Gastrocnemius medialis (tissue), 4 donors: ENCODE measurements at regions not wholly inside any gene's neighbourhood (a gene's known extent, or its start where the extent isn't known, plus 50 kb on each side); places are given as distances from the start of the nearest gene placed in this dataset.

Experiments
- ATAC-seq, 2 donors: fragments of 150-250 bp; one replicate each; pipeline ENCODE4 v1.9.1; 2016
- DNase-seq, 2 donors: peaks; one replicate each; pipeline ENCODE4 v3.0.0-alpha.2; 2019
- H3K27ac ChIP-seq, 4 donors: fragments of 200-600 bp; sonication (generic); 1 replicate in 1 of 4; 2 replicates in 3 of 4; pipeline ENCODE4 v1.5.1; 2016 to 2018; ENCODE audit warnings: mild to moderate bottlenecking in 2 of 4, moderate library complexity in 1 of 4
- H3K27me3 ChIP-seq, 3 donors: fragments of 200-600 bp; sonication (generic) in 2 of 3; 1 replicate in 1 of 3; 2 replicates in 2 of 3; pipeline versions ENCODE4 v1.5.1 to v1.6.0; 2016 to 2019; ENCODE audit warnings: mild to moderate bottlenecking in 1 of 3, moderate library complexity in 1 of 3
- H3K36me3 ChIP-seq, 2 donors: fragments of 200-600 bp; sonication (generic) in 1 of 2; one replicate each; pipeline ENCODE4 v1.5.1; 2017 to 2018
- H3K4me1 ChIP-seq, 2 donors: fragments of 200-600 bp; sonication (generic) in 1 of 2; one replicate each; pipeline ENCODE4 v1.5.1; 2016 to 2017; ENCODE audit warnings: mild to moderate bottlenecking in 2 of 2
- H3K4me3 ChIP-seq, 4 donors: fragments of 200-600 bp; sonication (generic) in 3 of 4; 1 replicate in 1 of 4; 2 replicates in 3 of 4; pipeline ENCODE4 v1.5.1; 2016 to 2019; ENCODE audit warnings: mild to moderate bottlenecking in 2 of 4
- H3K9me3 ChIP-seq, 3 donors: fragments of 200-600 bp; sonication (generic) in 2 of 3; 1 replicate in 1 of 3; 2 replicates in 2 of 3; pipeline ENCODE4 v1.5.1; 2016 to 2019
- CTCF ChIP-seq, 5 experiments: fragments of 450-650 bp in 3 of 5; fragments of 200-600 bp in 2 of 5; sonication (generic) in 2 of 5; IDR thresholded peaks in 4 of 5; conservative IDR thresholded peaks in 1 of 5; 1 replicate in 4 of 5; 2 replicates in 1 of 5; pipeline ENCODE4 v1.5.1; 2016 to 2019; ENCODE audit warnings: antibody characterized with exemption in 5 of 5, mild to moderate bottlenecking in 3 of 5, moderate library complexity in 3 of 5
- POLR2A ChIP-seq, 2 donors: fragments of 450-650 bp; IDR thresholded peaks; one replicate each; pipeline ENCODE4 v1.6.1; 2017; ENCODE audit warnings: antibody characterized with exemption in 2 of 2, mild to moderate bottlenecking in 2 of 2, moderate library complexity in 2 of 2
- in situ Hi-C, 4 donors: fragments of 200-750 bp; cut with MboI; loops; one replicate each; pipeline versions ENCODE4 v1.15.0 to v1.8.0; 2017; ENCODE audit warnings: low sequenced_read_pairs in 4 of 4
- intact Hi-C: fragments of 100-400 bp; cut with DNase I; formaldehyde crosslinking; loops from one replicate; pipeline ENCODE4 v1.15.1; 2023; ENCODE audit warnings: low total_unique reads

DNA sequence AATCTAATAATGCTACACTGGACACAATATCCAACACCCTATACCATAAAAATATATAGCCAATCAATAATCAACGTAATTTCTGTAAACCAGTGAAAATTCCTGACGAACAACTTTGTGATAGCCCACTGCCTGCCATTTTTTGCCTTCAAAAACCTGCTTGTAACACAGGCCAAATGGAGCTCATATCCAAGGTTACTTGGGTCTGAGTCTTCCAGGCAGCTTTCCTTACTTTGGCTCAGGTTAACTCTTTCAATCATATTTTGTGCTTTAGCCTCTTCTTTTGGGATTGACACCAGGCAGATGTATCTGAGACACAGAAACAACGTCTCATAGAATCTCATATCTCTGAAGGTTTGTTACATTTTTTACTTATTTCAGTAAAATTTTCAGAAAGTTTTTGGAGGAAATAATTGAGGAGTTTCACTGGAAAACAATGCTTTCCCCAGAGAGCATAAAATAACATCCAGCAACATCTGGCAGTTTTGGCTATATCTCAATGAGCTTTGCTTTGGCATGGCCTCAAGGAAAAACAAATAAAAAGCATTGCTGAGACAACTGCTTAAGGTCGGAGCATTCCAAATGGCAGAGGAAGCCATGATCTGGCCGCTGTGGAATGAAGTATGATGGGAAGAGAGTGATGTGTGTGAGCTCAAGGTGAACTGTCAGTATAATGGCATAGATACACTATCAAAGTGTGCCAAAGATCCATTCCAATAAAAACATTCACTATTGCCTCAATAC, 162.9 kb upstream of the SPIN4 start:
- ATAC-seq (peak in 1 of 2 donors; percentile 60), DNase-seq (peak; percentile 2 to 15)
- H3K27me3 ChIP-seq = no peaks in the 10 kb centered on the region
- in situ Hi-C loops (no loop called here), intact Hi-C loops (no loop called here)
- no peak overlapping the region for H3K4me3 ChIP-seq
- no peaks in the 10 kb centered on the region for H3K36me3 ChIP-seq
- no peaks in the 10 kb centered on the region for H3K9me3 ChIP-seq
- H3K4me1 ChIP-seq = peaks cover 0 to 5% of the 10 kb centered on the region in 2 donors
- H3K27ac ChIP-seq = no peak overlapping the region
- TF ChIP-seq CTCF (IDR thresholded peaks at IDR 0.05 in 4 of 5, conservative IDR thresholded peaks at IDR 0.05 in 1 of 5) (no peak), POLR2A (IDR thresholded peaks at IDR 0.05) (no peak)

DNA sequence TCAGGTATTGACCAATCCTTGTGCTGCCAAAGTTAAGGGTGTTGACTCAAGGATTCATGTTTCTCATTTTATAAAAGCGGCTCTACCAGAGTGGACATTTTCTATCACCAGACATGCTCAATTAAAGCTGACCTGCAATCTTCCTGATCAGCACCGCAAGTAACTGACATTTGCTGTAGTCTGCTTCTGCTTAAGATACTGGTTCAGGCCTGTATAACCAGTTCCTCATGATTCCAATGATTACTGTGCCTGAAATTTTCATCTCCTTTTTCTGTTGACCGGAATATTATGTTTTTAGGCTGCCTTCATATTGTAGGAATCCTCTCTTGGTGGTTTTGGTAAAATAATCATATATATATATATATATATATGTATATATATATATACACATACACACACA, 160.2 kb upstream of the SPIN4 start:
- intact Hi-C loops (no loop called here), in situ Hi-C loops (no loop called here)
- DNase-seq (no peak), ATAC-seq (no peak)
- Histone ChIP-seq H3K27ac (no peak overlapping the region), H3K4me1 (peaks cover 0 to 5% of the 10 kb centered on the region in 2 donors), H3K36me3 (no peaks in the 10 kb centered on the region), H3K9me3 (no peaks in the 10 kb centered on the region), H3K4me3 (no peak overlapping the region), H3K27me3 (no peaks in the 10 kb centered on the region)
- TF ChIP-seq POLR2A (IDR thresholded peaks at IDR 0.05) (no peak), CTCF (IDR thresholded peaks at IDR 0.05 in 4 of 5, conservative IDR thresholded peaks at IDR 0.05 in 1 of 5) (no peak)

DNA sequence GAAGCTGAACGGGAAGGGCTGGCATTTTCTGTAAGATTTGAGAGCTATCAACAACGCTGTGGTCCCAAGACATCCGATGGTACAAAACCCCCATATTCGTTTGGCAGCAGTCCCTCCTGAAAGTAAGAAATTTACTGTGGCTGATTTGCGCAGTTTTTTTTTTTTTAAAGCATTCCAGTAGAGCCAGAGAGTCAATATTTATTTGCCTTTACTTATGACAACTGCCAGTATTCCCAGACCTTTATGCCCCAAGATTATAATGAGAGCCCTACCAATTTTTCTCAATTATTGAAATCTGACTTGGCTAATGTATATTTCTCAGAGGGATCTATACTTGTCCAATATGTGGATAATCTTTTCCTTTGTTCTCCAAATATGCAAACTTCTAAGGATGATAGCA, 157.5 kb upstream of the SPIN4 start:
- no peaks in the 10 kb centered on the region for H3K27me3 ChIP-seq
- in situ Hi-C loops (no loop called here), intact Hi-C loops (no loop called here)
- no peaks in the 10 kb centered on the region for H3K36me3 ChIP-seq
- TF ChIP-seq CTCF (IDR thresholded peaks at IDR 0.05 in 4 of 5, conservative IDR thresholded peaks at IDR 0.05 in 1 of 5) = no peak
- no peak for TF ChIP-seq POLR2A (IDR thresholded peaks at IDR 0.05)
- DNase-seq (no peak), ATAC-seq (no peak)
- H3K4me1 ChIP-seq = no peaks in the 10 kb centered on the region
- no peaks in the 10 kb centered on the region for H3K9me3 ChIP-seq
- no peak overlapping the region for H3K4me3 ChIP-seq
- no peak overlapping the region for H3K27ac ChIP-seq

DNA sequence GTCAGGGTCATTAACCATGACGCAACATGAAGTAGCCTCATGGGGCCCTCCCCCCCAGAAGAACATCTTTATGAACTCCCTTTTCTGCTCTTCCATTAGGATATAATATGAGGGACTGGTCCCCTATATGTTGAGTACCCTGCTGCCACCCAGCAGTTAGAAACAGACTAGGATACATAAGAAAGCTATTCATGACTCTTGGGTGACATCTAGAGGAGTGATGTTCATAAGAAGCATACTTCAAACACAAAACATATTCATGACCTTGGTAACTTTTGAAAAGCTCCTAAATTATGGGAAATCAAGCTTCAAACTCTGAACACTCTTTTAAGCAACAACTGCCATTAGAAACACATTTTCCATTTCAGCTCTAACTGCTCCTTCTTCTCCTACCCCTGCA, 155.2 kb upstream of the SPIN4 start:
- Histone ChIP-seq H3K4me1 (no peaks in the 10 kb centered on the region), H3K4me3 (no peak overlapping the region), H3K36me3 (no peaks in the 10 kb centered on the region), H3K27me3 (no peaks in the 10 kb centered on the region), H3K9me3 (no peaks in the 10 kb centered on the region), H3K27ac (no peak overlapping the region)
- DNase-seq (no peak), ATAC-seq (no peak)
- in situ Hi-C loops (no loop called here), intact Hi-C loops (no loop called here)
- TF ChIP-seq POLR2A (IDR thresholded peaks at IDR 0.05) (no peak), CTCF (IDR thresholded peaks at IDR 0.05 in 4 of 5, conservative IDR thresholded peaks at IDR 0.05 in 1 of 5) (peak in 1 of 5 experiments; percentile 15)

- no peaks in the 10 kb centered on the region for H3K36me3 ChIP-seq
- no peak overlapping the region for H3K4me3 ChIP-seq
- no peaks in the 10 kb centered on the region for H3K27me3 ChIP-seq
- H3K4me1 ChIP-seq = no peaks in the 10 kb centered on the region
- in situ Hi-C loops (no loop called here), intact Hi-C loops (no loop called here)
- no peak for ATAC-seq
- TF ChIP-seq CTCF (IDR thresholded peaks at IDR 0.05 in 4 of 5, conservative IDR thresholded peaks at IDR 0.05 in 1 of 5) = no peak
- no peak for TF ChIP-seq POLR2A (IDR thresholded peaks at IDR 0.05)
- no peak for DNase-seq
- H3K9me3 ChIP-seq = no peaks in the 10 kb centered on the region
- H3K27ac ChIP-seq = no peak overlapping the region
These were observed 152.4 kb upstream of the SPIN4 start for GRCh38 chrX:63503541-63503940.
